DND-41 (cell line): ENCODE measurements at regions not wholly inside any gene's neighbourhood (a gene's known extent, or its start where the extent isn't known, plus 50 kb on each side); places are given as distances from the start of the nearest gene placed in this dataset.
"Not testable (repeated sequence)": the region's sequence is repeated elsewhere in the genome, so short reads cannot be mapped to it uniquely, and the experiment has no call there.

Source experiments
- ATAC-seq: fragments of 200-7000 bp; cut with Tn5 transposase; 3 replicates; pipeline ENCODE4 v1.9.1; 2021; ENCODE audit warnings: low read depth; ENCODE audit not compliant: insufficient read depth
- DNase-seq: peaks from one replicate; pipeline ENCODE4 v3.0.0-alpha.2; 2020
- H2AFZ ChIP-seq: 2 replicates; pipeline ENCODE4 v1.6.0; 2012; ENCODE audit warnings: low read depth, low read length
- H3K27ac ChIP-seq: 2 replicates; pipeline ENCODE4 v1.5.1; 2012; ENCODE audit warnings: low read length, inconsistent platforms
- H3K27me3 ChIP-seq: fragments of 200-600 bp; sonication (generic); 2 replicates; pipeline ENCODE4 v1.6.0; 2012; ENCODE audit warnings: low read length, mild to moderate bottlenecking, inconsistent platforms; ENCODE audit not compliant: insufficient read depth, poor library complexity
- H3K36me3 ChIP-seq: 2 replicates; pipeline ENCODE4 v1.5.1; 2012; ENCODE audit warnings: low read length, inconsistent platforms; ENCODE audit not compliant: insufficient read depth
- H3K4me1 ChIP-seq: 2 replicates; pipeline ENCODE4 v1.5.1; 2012; ENCODE audit warnings: mild to moderate bottlenecking, low read length; ENCODE audit not compliant: insufficient read depth
- H3K4me2 ChIP-seq: 2 replicates; pipeline ENCODE4 v1.6.0; 2012; ENCODE audit warnings: mild to moderate bottlenecking, moderate library complexity, low read length, inconsistent platforms; ENCODE audit not compliant: insufficient read depth
- H3K4me3 ChIP-seq, 2 experiments: fragments of 200-600 bp in 1 of 2; shearing (Covaris generic) in 1 of 2; 2 replicates each; pipeline ENCODE4 v1.5.1; 2012 to 2016; ENCODE audit warnings: inconsistent platforms in 2 of 2, low read length in 2 of 2, mild to moderate bottlenecking in 2 of 2, low read depth in 1 of 2, moderate library complexity in 1 of 2
- H3K79me2 ChIP-seq: 2 replicates; pipeline ENCODE4 v1.6.0; 2012; ENCODE audit warnings: low read length, inconsistent platforms; ENCODE audit not compliant: insufficient read depth
- H3K9ac ChIP-seq: 2 replicates; pipeline ENCODE4 v1.6.0; 2012; ENCODE audit warnings: low read depth, mild to moderate bottlenecking, inconsistent platforms, low read length, moderate library complexity
- H3K9me3 ChIP-seq: 2 replicates; pipeline ENCODE4 v1.5.1; 2012; ENCODE audit warnings: low read length, moderate library complexity, mild to moderate bottlenecking, inconsistent platforms; ENCODE audit not compliant: insufficient read depth, severe bottlenecking
- H4K20me1 ChIP-seq: 2 replicates; pipeline ENCODE4 v1.6.0; 2012; ENCODE audit warnings: low read length; ENCODE audit not compliant: insufficient read depth
- CTCF ChIP-seq: IDR thresholded peaks from 2 replicates; pipeline ENCODE4 v1.5.1; 2012; ENCODE audit warnings: borderline replicate concordance, low read length, moderate library complexity, mild to moderate bottlenecking; ENCODE audit not compliant: poor library complexity, severe bottlenecking; ENCODE audit errors: extremely low read depth
- EZH2 ChIP-seq: IDR thresholded peaks from 3 replicates; pipeline ENCODE4 v1.6.1; 2012; ENCODE audit warnings: borderline replicate concordance, low read depth, mild to moderate bottlenecking, moderate library complexity, low read length, inconsistent platforms; ENCODE audit not compliant: severe bottlenecking

DNA sequence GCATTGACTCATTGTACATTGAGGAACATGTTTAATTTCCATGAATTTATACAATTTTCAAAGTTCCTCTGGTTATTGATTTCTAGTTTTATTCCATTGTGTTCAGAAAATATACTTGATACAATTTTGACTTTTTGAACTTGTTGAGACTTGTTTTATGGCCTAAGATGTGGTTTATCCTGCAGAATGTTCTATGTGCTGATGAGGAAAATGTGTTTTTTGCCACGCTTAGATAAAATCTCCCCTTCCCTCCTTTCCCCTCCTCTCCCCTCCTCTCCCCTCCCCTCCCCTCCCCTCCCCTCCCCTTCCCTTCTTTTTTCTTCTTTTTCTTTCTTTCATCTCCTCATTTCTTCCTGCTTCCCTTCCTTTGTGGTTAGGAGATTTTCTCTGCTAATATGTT is 470.8 kb upstream of the MAP3K7 start:
- no peak for TF ChIP-seq CTCF
- TF ChIP-seq EZH2, result no peak
- ATAC-seq, result no peak

GRCh38 chr6:91055959-91056358 is 469.1 kb upstream of the MAP3K7 start:
- Histone ChIP-seq H3K4me2 (no peak overlapping the region), H3K36me3 (no peaks in the 10 kb centered on the region), H3K4me1 (no peaks in the 10 kb centered on the region), H3K9me3 (no peaks in the 10 kb centered on the region), H3K9ac (no peak overlapping the region), H3K79me2 (no peaks in the 10 kb centered on the region), H2AFZ (no peak overlapping the region), H3K27me3 (no peaks in the 10 kb centered on the region), H4K20me1 (no peaks in the 10 kb centered on the region), H3K4me3 (no peak overlapping the region), H3K27ac (no peak overlapping the region)
- no peak for ATAC-seq
- DNase-seq, result no peak
- TF ChIP-seq CTCF (no peak), EZH2 (no peak)

More for the DNA sequence above, 470.8 kb upstream of the MAP3K7 start:
- no peak overlapping the region for H3K9ac ChIP-seq
- H3K9me3 ChIP-seq, result no peaks in the 10 kb centered on the region
- H3K4me2 ChIP-seq, result no peak overlapping the region
- no peaks in the 10 kb centered on the region for H3K4me1 ChIP-seq
- H3K27ac ChIP-seq, result no peak overlapping the region
- no peak overlapping the region for H2AFZ ChIP-seq
- no peaks in the 10 kb centered on the region for H4K20me1 ChIP-seq
- no peaks in the 10 kb centered on the region for H3K79me2 ChIP-seq
- DNase-seq, result no peak
- H3K36me3 ChIP-seq, result no peaks in the 10 kb centered on the region
- no peak overlapping the region for H3K4me3 ChIP-seq
- H3K27me3 ChIP-seq, result no peaks in the 10 kb centered on the region

DNA sequence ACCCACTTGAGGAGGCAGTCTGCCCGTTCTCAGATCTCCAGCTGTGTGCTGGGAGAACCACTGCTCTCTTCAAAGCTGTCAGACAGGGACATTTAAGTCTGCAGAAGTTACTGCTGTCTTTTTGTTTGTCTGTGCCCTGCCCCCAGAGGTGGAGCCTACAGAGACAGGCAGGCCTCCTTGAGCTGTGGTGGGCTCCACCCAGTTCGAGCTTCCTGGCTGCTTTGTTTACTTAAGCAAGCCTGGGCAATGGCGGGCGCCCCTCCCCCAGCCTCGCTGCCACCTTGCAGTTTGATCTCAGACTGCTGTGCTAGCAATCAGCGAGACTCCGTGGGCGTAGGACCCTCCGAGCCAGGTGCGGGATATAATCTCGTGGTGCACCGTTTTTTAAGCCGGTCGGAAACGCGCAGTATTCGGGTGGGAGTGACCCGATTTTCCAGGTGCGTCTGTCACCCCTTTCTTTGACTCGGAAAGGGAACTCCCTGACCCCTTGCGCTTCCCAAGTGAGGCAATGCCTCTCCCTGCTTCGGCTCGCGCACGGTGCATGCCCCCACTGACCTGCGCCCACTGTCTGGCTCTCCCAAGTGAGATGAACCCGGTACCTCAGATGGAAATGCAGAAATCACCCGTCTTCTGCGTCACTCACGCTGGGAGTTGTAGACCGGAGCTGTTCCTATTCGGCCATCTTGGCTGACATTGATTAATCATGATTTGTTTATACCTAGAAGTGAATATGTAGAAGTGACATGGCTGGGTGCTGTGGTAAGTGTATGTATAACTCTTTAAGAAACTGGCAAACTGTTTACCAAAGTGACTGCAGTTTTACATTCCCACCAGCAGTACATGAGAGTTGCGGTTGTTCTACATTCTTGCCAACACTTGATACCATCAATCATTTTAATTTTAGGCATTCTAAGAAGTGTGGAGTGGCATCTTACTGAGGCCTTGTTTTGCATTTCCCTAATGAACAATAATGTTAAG is 465.9 kb upstream of the MAP3K7 start:
- not testable (repeated sequence) for ATAC-seq, H3K27ac ChIP-seq

GRCh38 chr6:91045161-91045560 is 458.3 kb upstream of the MAP3K7 start:
- no peak for ATAC-seq

More for the DNA sequence above, 465.9 kb upstream of the MAP3K7 start:
- not testable (repeated sequence) for H3K36me3 ChIP-seq, H3K79me2 ChIP-seq, H4K20me1 ChIP-seq, H3K9me3 ChIP-seq, H3K4me2 ChIP-seq, H3K27me3 ChIP-seq, H3K9ac ChIP-seq, H3K4me1 ChIP-seq, H2AFZ ChIP-seq, DNase-seq, H3K4me3 ChIP-seq

More at GRCh38 chr6:91045161-91045560, 458.3 kb upstream of the MAP3K7 start:
- no peak overlapping the region for H3K9ac ChIP-seq
- no peaks in the 10 kb centered on the region for H3K9me3 ChIP-seq
- no peaks in the 10 kb centered on the region for H3K4me1 ChIP-seq
- H3K4me2 ChIP-seq, result no peak overlapping the region
- H3K4me3 ChIP-seq, result no peak overlapping the region
- TF ChIP-seq CTCF (no peak), EZH2 (no peak)
- no peak overlapping the region for H2AFZ ChIP-seq
- H3K79me2 ChIP-seq, result no peaks in the 10 kb centered on the region
- H3K27ac ChIP-seq, result no peak overlapping the region
- no peak for DNase-seq
- no peaks in the 10 kb centered on the region for H4K20me1 ChIP-seq
- no peaks in the 10 kb centered on the region for H3K36me3 ChIP-seq
- no peaks in the 10 kb centered on the region for H3K27me3 ChIP-seq
